Activated B cell treated with CpG ODN at 0.5 μM for 24 hours (primary cell): ENCODE measurements at regions not wholly inside any gene's neighbourhood (a gene's known extent, or its start where the extent isn't known, plus 50 kb on each side); places are given as distances from the start of the nearest gene placed in this dataset.
A peak's percentile ranks its signal among the peaks of the same experiment; 100 is the strongest.

ENCODE experiments used
- ATAC-seq: fragments of 200-7000 bp; cut with Tn5 transposase; one replicate; pipeline ENCODE4 v1.10.0; 2021; ENCODE audit warnings: low read depth, mild to moderate bottlenecking, moderate library complexity
- CTCF ChIA-PET: fragments of 350-600 bp; sonication (Branson Sonifier 250); formaldehyde crosslinking; loops from one replicate; lab custom pipeline; 2021; ENCODE audit warnings: antibody characterized with exemption; lab: Charles Lee
- POLR2A ChIA-PET: fragments of 350-600 bp; sonication (Branson Sonifier 250); formaldehyde crosslinking; loops from one replicate; lab custom pipeline; 2021; ENCODE audit warnings: antibody characterized with exemption; lab: Charles Lee
- DNase-seq: peaks from one replicate; pipeline ENCODE4 v3.0.0; 2022
- H3K27ac Mint-ChIP-seq: one replicate; pipeline ENCODE4 v1.8.0; 2020; ENCODE audit warnings: mixed read lengths
- H3K27me3 Mint-ChIP-seq: one replicate; pipeline ENCODE4 v1.8.0; 2021; ENCODE audit warnings: mixed read lengths
- H3K36me3 Mint-ChIP-seq: one replicate; pipeline ENCODE4 v1.8.0; 2021; ENCODE audit warnings: low read depth, mixed read lengths
- H3K4me1 Mint-ChIP-seq: one replicate; pipeline ENCODE4 v1.8.0; 2021; ENCODE audit warnings: mixed read lengths
- H3K4me3 Mint-ChIP-seq: one replicate; pipeline ENCODE4 v1.8.0; 2020; ENCODE audit warnings: mild to moderate bottlenecking, mixed read lengths
- H3K9me3 Mint-ChIP-seq: one replicate; pipeline ENCODE4 v1.8.0; 2020; ENCODE audit warnings: mixed read lengths
- CTCF ChIP-seq: fragments of 200-600 bp; IDR thresholded peaks from one replicate; pipeline ENCODE4 v1.8.0; 2022; ENCODE audit warnings: antibody characterized with exemption, mild to moderate bottlenecking
- intact Hi-C: fragments of 100-400 bp; cut with micrococcal nuclease; formaldehyde crosslinking; loops from one replicate; pipeline ENCODE4 v1.15.1; 2024

GRCh38 chr12:92462527-92462926, 240.3 kb upstream of the PLEKHG7 start:
- DNase-seq (no peak), ATAC-seq (no peak)
- H3K36me3 Mint-ChIP-seq, result peaks cover 10% of the 10 kb centered on the region
- intact Hi-C loops, result loop anchor here (1.0 to 10.0 kb wide), 4 partner anchors 8 to 1078 kb away; no protein-coding TSS in a partner anchor
- ChIA-PET CTCF (interaction anchor here (1.1 to 2.8 kb wide), 5 partner anchors 13 to 108 kb away, joined by 3 to 13 read pairs (median 5); no protein-coding TSS in a partner anchor), POLR2A (interaction anchor here (0.8 to 11.5 kb wide), 18 partner anchors 8 to 317 kb away, joined by 3 to 269 read pairs (median 7); partner anchors contain the start of gene BTG1)
- no peaks in the 10 kb centered on the region for H3K9me3 Mint-ChIP-seq
- no peaks in the 10 kb centered on the region for H3K27me3 Mint-ChIP-seq
- peaks cover 94% of the 10 kb centered on the region for H3K4me1 Mint-ChIP-seq
- no peak for TF ChIP-seq CTCF
- H3K4me3 Mint-ChIP-seq, result no peak overlapping the region
- H3K27ac Mint-ChIP-seq, result peak overlapping the region; percentile 99

- CTCF ChIA-PET, result interaction anchor here (1.0 to 2.8 kb wide), 6 partner anchors 12 to 108 kb away, joined by 3 to 13 read pairs (median 4); no protein-coding TSS in a partner anchor
- DNase-seq (no peak), ATAC-seq (peak; percentile 22)
- H3K27ac Mint-ChIP-seq, result peak overlapping the region; percentile 99
- H3K4me1 Mint-ChIP-seq, result peaks cover 94% of the 10 kb centered on the region
- no peaks in the 10 kb centered on the region for H3K27me3 Mint-ChIP-seq
- intact Hi-C loops, result loop anchor here (1.0 to 10.0 kb wide), 4 partner anchors 8 to 1077 kb away; no protein-coding TSS in a partner anchor
- H3K36me3 Mint-ChIP-seq, result peaks cover 6% of the 10 kb centered on the region
- no peaks in the 10 kb centered on the region for H3K9me3 Mint-ChIP-seq
- peak overlapping the region; percentile 9 for H3K4me3 Mint-ChIP-seq
- no peak for TF ChIP-seq CTCF
- POLR2A ChIA-PET, result interaction anchor here (0.8 to 11.5 kb wide), 20 partner anchors 8 to 325 kb away, joined by 3 to 269 read pairs (median 6); partner anchors contain the start of gene BTG1
Measured at GRCh38 chr12:92462049-92462448, 240.7 kb upstream of the PLEKHG7 start.

- Mint-ChIP-seq H3K36me3 (peaks cover 3% of the 10 kb centered on the region), H3K9me3 (peaks cover 6% of the 10 kb centered on the region), H3K27ac (peak overlapping the region; percentile 72), H3K4me3 (no peak overlapping the region), H3K4me1 (peaks cover 81% of the 10 kb centered on the region), H3K27me3 (no peaks in the 10 kb centered on the region)
- POLR2A ChIA-PET, result interaction anchor here (0.7 to 11.5 kb wide), 4 partner anchors 9 to 43 kb away, joined by 3 to 269 read pairs (median 4); no protein-coding TSS in a partner anchor
- DNase-seq (no peak), ATAC-seq (no peak)
- CTCF ChIA-PET, result interaction anchor here (1.3 kb wide), 1 partner anchor 110 kb away, joined by 3 read pairs; no protein-coding TSS in a partner anchor
- TF ChIP-seq CTCF, result no peak
- intact Hi-C loops, result loop anchor here (10.0 kb wide), 1 partner anchor 1075 kb away; no protein-coding TSS in a partner anchor
Measured at GRCh38 chr12:92459850-92460249, 242.9 kb upstream of the PLEKHG7 start.

GRCh38 chr12:92458996-92459395, 243.8 kb upstream of the PLEKHG7 start:
- peak overlapping the region; percentile 72 for H3K27ac Mint-ChIP-seq
- H3K9me3 Mint-ChIP-seq, result peaks cover 6% of the 10 kb centered on the region
- POLR2A ChIA-PET, result interaction anchor here (0.9 to 11.5 kb wide), 3 partner anchors 8 to 24 kb away, joined by 3 to 269 read pairs (median 3); no protein-coding TSS in a partner anchor
- no peak for DNase-seq
- intact Hi-C loops, result no loop called here
- no peaks in the 10 kb centered on the region for H3K27me3 Mint-ChIP-seq
- ATAC-seq, result no peak
- no peak for TF ChIP-seq CTCF
- peaks cover 74% of the 10 kb centered on the region for H3K4me1 Mint-ChIP-seq
- H3K4me3 Mint-ChIP-seq, result no peak overlapping the region
- CTCF ChIA-PET, result no interaction called here
- H3K36me3 Mint-ChIP-seq, result peaks cover 3% of the 10 kb centered on the region

- peaks cover 60% of the 10 kb centered on the region for H3K4me1 Mint-ChIP-seq
- H3K27me3 Mint-ChIP-seq, result no peaks in the 10 kb centered on the region
- intact Hi-C loops, result no loop called here
- DNase-seq (no peak), ATAC-seq (no peak)
- H3K4me3 Mint-ChIP-seq, result no peak overlapping the region
- POLR2A ChIA-PET, result interaction anchor here (0.7 to 11.5 kb wide), 5 partner anchors 12 to 44 kb away, joined by 3 to 269 read pairs (median 4); no protein-coding TSS in a partner anchor
- no peak for TF ChIP-seq CTCF
- peak overlapping the region; percentile 46 for H3K27ac Mint-ChIP-seq
- peaks cover 6% of the 10 kb centered on the region for H3K9me3 Mint-ChIP-seq
- CTCF ChIA-PET, result no interaction called here
- peaks cover 3% of the 10 kb centered on the region for H3K36me3 Mint-ChIP-seq
Measured at GRCh38 chr12:92457458-92458180, 245.2 kb upstream of the PLEKHG7 start.
